GM19463 (cell line): ENCODE measurements at regions not wholly inside any gene's neighbourhood (a gene's known extent, or its start where the extent isn't known, plus 50 kb on each side); places are given as distances from the start of the nearest gene placed in this dataset.
"Not testable (repeated sequence)": the region's sequence is repeated elsewhere in the genome, so short reads cannot be mapped to it uniquely, and the experiment has no call there.

Source experiments
- ATAC-seq: cut with Tn5 transposase; IDR thresholded peaks from one replicate; pipeline ENCODE4 v1.9.1; 2021; ENCODE audit warnings: mild to moderate bottlenecking, moderate library complexity; ENCODE audit not compliant: unreplicated experiment

DNA sequence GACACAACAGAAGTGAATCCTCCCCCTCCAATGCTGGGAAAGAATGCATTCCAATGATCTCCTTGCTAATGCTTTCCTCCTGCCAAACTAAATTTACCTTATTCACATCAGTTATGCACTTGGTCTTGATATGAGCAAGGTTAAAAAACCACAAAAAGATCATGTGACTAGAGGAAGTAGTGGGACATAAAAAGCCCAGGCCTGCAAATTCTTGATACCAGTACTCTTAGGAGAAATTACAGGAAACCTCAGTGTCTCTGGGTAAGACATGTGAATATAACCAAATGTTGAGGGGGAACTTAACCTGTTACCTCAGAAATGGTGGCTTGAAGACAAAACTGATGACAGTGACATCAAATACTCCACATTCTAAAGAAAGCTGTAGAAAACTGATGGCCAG is 427.1 kb downstream of the RPS29 start:
- ATAC-seq, result no peak

DNA sequence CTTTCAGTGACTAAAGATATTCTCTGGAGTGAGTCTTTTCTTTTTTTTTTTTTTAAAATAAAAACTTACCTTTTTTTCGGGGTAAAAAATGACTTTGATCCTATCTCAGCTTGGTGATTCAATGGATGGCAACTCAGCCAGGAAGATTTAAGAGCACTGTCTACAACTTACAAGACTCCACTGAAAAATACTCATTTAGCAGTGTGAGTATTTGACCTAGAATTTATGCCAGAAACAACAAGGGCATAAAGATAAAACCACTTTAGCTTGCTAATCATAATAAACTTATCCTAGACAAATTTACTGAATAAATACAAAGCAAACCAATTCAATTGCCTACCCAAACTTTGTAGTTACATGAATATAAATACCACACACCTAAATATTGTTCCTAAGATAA is 446.6 kb downstream of the RPS29 start:
- no peak for ATAC-seq

DNA sequence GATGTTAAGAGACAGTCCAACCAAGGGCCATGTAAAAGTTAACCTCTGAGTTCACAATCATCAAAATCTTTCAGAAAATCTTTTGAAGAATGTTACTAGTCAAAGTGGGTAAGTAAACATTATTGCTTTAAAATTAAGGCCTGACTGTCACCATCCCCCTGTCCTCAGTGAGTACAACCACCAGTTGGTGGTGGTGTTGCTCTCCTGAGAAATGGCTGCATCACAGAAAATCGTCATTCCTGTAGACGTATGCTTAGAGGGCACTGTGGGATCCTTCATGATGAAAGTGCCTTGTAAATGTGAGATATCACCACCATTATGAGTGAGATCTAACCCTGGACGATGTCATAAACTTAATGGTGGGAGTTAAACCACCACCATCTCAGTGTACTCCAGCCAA is 451.2 kb downstream of the RPS29 start:
- ATAC-seq, result no peak

DNA sequence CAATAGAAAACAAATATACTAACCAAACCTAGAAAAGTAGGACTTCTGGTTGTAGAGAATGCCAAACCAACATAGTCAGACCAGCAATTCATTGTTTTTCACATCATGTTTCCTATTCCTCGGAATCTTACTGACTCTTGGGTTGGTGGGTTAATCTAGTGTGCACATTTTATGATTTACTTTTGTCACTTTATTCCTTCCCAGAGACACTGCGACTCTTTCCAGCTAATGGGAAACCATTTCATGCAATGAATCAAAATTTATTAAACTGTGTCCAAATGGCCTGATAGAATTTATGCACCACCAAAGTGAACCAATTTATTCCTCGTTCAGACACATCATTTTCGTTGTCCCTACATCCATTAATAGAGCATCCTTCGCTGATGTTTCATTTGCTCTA is 464.9 kb downstream of the RPS29 start:
- ATAC-seq, result no peak

DNA sequence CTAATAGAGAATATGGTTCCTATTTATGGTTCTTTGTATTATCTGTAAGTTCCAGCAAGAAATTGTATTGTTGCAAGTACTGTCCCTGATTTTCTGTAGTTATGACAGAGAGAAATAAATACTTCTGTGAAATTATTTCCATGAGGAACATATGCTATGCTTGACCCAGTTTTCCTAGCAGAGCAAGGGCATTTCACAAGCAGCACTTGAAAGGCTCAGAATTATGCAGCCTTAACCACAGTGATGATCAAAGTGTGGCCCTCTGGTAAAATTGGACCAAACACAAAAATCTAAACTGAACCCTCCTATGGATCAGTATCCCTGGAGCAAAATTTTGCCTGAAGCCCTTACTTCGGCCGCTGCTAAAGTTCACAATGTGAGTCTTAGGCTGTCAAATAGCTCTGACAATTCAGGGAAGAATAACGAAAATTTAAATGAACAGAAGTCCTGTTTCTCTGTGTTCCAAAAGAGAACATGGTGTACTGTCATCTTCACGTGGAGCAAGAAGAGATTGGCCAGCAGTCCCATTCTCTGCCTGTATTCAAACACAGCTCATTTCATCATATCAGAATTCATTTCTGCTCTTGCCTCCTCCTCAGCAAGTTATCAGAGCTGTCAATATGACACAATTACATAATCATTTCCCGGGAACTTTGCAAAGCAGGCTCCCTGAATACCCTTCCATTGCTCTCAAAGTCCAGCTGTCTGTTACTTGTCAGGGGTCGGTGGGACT is 471.9 kb downstream of the RPS29 start:
- ATAC-seq, result no peak

DNA sequence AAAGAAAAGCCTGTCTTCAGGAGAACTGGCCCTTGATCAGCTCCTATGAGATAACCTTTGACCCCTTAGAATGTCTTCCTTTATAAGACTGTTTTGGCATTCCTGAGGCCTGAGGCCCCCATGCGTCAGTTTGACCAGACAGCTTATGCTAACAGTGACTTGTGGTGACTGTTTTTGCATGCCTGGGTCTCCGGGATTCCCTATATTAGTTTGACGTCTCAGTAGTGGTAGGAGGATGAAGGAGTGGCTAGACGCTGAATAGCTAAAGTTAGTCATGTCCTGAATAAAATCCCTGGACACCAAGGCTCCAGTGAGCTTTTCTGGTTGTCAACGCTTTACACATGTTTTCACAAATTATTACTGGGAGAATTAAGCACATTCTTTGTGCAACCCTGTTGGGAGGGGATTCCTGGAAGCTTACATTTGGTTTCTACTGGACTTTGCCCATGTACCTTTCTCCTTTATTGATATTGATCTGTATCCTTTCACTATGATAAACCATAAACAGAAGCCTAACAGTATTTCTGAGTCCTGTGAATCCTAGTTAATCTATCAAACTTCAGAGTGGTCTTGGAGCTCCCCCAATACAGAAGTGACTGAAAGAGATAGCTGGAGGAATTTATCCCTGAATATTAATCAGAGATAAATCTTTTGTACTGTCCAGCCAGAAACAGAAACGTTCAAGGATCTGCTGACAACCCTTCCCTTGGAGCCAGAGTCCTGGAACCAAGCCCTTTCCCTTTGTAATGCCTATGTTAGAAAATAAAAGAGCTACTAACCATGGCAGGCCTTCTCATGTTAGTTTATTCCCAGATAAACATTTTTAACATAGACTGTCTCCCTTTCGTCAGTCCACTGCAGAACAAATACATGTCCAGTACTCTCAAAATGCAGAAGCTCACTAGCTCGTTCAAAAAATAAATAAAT is 479.2 kb downstream of the RPS29 start:
- ATAC-seq, result no peak

DNA sequence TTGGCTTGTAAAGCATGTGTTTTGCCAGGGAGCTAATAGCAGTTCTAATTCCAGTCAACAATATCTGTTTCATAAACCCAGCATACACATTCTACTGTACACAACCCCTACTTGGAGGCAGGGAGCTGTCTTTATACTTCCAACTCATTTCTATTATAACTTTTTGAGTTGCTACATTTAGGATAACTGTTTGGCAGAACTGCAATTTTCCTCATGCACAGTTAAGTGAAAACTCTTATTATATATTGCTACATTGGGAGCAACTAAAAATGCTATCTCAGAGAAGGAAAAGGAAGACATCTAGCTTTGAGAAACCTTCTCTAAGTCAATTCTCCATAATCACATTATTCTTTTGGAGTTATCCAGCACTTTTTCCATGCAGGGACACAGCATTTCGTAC is 480.2 kb downstream of the RPS29 start:
- no peak for ATAC-seq

DNA sequence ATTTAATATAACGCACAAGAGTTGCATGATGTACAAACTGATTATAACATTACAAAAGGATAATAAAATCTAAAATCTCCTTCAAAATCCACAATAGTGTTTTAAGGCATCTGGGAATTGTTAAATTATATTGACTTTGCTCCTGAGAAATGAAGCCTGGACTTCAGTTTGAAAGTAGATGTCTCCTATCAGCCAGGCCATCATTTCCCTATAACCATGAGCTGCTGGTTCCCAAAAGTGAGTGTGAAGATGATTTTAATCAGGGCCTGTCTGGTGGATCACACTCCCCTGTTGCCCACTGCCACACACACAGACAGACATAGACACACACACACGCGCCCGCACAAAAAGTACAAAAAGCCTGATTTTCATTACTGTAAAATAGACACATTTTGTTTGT is 480.7 kb downstream of the RPS29 start:
- ATAC-seq, result no peak

DNA sequence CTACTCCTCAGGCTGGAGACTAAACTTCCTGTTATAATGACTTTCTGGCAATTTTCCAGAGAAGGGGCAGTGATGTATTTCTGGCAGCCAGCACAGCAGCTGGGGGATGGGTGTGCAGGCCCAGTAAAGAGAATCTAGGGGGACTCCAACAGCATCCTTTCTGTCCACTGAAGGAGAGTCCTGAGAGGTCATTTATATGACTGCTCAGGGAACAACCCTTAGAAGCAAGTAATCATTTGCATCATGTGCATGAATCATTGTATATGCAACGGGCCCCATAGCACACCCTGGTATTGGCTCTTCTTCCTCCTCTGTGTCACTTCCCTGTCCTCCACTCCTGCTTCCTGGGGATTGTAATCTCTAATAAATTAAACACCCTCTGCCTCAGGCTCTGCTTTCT is 493.8 kb downstream of the RPS29 start:
- ATAC-seq, result no peak

DNA sequence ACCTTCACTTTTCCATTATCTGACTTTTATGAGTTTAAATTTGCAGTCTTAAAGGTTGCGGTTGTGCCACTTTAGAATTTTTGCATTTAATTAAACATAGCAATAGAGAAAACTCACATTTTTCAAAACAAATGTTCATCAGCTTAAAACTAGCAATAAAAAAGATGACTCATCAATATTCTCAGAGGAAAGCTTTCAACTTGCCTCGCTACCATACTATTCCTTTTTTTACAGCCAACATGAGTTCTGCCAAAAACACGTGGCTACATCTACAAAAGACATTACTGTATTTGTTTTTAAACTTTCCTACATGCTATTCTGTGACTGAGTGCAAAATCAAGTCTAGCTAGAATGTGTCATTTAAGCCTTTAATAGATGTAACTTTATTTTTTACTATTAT is 497.1 kb downstream of the RPS29 start:
- ATAC-seq, result no peak

DNA sequence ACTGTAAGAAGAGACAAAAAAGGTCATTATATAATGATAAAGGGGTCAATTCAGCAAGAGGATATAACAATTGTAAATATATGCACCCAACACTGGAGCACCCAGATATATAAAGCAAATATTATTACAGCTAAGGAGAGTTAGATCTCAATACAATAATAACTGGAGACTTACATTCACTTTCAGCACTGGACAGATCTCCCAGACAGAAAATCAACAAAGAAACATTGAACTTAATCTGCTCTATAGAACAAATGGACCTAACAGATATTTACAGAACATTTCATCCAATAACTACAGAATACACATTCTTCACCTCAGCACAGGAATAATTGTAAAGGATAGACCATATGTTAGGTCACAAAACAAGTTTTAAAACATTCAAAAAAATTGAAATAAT is 512.9 kb downstream of the RPS29 start:
- ATAC-seq, result not testable (repeated sequence)

DNA sequence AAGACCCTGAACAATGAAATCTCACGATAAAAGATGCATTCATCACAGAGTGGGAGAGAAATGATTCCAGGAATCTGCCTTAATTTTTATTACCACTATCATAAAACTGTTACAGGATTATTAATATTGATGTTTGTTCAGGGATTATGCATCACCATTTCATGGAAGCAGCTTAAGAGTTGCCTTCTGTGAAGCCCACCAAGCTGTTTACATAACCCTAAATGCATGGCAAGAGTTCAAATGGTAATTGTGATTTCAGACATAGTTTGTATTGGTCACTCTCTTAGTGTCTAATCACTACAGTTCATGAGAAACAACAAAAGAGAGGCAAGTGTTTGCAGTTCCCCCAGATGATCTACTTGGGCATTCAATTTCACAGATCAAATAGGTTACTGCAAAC is 527.7 kb downstream of the RPS29 start:
- ATAC-seq, result no peak

DNA sequence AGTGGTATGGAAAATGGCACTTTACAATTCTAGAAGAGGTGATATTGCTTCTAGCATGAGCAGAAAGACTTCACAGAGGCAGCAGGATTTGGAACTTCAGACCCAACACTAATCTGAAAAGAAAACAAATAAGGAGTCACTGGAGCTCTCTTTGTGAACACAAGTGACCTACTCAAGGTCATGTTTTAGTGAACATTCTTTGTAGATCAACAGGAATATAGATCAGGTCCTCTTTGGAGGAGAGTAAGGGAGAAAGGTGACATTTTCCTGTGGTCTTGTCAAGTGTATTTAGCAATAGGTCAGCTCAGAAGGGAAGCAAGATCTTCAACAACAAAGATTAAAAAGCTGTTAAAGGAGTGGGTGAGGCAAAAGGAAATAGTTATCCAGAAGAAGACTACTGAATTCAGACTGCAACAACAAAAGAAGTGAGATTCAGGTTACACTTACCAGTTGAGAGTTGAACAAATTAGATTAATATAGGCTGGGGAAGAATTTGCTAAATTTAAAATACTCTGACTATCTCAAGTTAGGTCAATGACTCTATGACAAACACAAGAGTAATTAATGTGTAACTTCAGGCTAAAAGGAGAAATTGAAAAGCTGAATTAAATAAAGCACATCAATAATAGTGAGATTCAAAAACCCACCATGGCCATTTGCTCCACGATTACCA is 528.2 kb downstream of the RPS29 start:
- no peak for ATAC-seq

DNA sequence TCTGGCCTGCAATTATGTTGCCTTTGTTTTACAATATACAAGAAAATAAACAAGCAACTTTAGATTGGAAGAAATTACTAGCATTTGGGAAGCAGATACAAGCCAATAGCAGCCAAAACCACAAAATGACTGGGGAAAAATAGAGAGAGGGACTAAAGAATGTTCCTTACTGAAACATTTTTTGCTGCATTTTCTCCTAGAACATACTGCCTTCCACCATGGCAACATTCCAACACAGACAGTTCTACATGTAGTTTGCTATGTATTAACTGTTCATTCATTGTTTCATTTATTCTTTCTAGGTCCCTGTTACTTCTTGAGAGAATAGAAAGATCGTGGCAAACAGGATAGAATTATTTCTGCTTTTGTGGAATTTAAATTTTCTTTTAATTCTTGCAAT is 530.2 kb downstream of the RPS29 start:
- ATAC-seq, result no peak

DNA sequence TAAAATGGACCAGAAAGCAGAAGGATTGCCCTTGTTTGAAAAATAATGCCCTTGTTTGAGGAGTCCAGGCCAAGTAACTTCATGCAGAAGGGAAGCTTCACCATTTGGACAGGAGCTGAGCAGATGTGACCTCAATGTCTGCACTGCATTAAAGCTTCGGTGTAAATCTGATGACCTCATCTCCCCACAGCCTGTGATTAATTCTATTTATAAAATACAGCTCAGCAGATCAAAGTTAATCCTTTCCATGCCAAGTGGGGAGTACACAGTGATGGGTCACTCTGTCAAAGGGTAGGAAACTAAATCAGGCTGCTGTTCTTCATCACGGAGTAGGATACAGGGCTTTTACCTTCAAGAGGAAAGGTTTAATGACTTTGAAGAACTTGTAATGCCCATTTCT is 533.7 kb downstream of the RPS29 start:
- no peak for ATAC-seq

DNA sequence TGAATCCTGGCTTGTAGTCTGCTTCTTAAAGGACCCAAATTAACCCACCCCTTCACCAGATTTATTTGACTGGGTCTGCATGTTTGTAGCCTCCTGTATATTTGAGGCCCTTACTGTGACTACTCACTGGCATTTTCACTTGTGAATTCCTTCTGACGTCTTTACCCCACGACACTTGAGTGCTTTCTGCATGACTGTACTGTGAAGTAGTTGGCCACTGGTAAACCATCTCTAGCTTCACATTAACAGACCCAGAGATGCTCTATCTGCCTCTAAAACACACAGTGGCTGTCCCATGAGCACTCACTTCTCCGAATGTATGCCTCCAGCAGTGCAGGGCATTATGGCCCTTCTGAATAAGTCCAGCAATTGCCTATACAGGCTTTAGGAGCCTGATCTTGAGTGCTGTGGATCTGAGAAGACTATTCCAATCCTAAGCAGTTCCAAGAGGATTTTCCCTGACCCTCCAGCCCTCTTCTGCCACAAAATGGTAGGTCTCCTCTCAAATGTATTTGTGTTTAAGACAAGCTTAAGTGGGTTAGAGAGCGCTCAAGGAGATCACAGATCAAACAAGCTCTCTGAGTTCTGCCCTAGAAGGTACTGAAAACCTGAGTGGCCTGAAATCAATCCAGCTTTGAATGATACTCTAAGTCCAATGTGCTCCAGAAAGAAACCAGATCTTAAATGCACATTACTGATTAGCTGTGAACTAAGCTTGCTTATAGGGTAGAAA is 534.7 kb downstream of the RPS29 start:
- no peak for ATAC-seq

DNA sequence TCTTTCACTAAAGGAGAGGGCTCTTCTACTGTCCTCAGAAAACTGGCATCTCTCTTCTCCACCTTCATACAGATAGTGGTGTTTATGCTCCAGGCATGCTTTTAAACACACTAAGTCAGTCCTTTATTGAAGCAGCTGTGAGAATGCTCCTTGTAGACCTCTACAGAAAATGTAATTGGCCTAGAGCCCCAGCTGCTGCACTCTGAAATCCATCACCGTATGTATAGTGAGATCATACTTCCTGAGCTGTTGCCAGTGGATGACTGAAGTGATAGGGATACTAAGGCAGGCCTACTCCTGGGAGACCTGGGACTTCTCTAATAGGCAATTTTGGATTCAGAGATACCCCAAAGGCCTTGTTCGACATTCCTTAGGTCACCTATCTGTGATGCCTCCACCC is 535.4 kb downstream of the RPS29 start:
- ATAC-seq, result no peak

DNA sequence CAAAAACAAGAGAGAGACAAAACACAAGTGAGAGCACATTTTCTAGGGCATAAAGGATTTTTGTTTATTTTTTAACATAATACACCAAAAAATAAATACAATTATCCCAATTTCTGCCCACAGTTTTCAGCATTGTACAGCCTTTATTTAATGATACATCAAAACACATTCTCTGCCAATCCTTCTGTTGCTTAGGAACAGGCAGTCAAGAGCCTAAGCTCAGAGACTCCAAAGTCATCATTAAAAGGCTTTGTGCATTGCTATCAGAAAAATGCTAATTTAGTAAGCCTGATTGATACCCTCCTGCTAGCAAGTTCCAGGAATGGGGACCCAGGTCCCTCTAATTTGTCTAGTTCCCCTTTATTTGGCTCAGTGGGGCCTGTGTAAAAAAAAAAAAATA is 536.5 kb downstream of the RPS29 start:
- no peak for ATAC-seq

DNA sequence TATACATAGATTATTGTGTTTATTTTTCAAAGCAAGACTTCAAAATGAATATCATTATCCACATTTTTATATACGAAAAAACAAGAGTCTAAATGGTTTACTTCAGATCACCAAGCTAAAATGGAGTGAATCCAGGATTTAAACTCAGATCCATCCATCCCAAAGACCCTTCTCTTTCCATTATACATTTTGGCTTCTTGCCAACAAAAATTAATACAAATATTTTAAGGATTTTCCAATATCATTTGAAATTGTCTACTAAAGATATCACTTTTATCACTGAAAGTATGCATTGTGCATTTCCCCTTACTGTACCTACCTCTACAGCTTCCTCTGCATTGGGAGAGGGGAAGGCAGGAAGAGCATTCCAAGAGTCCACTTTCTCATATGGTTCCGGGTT is 541.2 kb downstream of the RPS29 start:
- no peak for ATAC-seq

DNA sequence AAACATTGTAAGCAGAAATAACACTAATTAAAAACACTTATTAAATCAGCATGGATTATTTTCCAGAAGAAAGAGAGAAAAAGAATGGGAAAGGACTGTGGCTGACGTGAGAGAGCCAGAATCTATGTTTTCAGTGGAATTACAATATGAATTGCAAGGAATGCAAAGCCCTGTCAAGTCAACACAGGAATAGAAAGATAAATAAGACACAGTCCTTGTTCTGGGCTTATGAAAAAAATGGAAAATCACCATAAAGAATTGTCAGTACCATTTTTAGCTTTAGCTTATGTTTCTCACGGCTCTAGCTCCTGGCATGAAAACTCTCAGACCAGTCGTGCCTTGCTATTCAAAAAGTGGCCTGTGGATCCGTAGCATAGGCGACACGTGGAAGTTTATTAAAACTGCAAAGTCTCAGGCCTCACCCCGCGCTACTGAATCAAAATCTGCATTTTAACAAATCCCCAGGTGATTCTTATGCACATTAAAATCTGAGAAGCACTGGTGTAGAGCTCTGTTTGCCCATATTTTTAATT is 549.1 kb downstream of the RPS29 start:
- no peak for ATAC-seq

DNA sequence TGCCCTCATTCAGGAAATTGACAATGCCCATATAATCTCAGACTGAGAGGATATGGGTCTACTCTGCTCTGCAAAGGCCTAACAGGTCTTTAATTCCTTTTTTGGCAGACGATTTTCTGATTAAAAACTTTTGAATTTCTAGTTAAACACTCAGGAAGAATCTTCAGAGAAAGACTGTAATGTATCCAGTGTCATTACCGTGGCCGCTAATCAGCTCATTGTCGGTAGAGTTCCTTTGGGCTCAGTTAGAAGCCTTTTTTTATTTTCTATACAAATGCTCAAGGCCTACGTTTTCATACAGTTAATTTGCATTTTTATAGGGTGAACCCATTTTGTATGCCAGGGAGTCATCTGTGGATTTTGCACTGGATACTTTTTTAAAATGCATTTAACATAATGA is 549.9 kb downstream of the RPS29 start:
- ATAC-seq, result no peak
